Endothelial cell of umbilical vein (primary cell): ENCODE measurements at regions not wholly inside any gene's neighbourhood (a gene's known extent, or its start where the extent isn't known, plus 50 kb on each side); places are given as distances from the start of the nearest gene placed in this dataset.

Source experiments
- BruUV-seq: library from RNA; stranded (reverse); fragments of 400-500 nt; replicated peaks from 2 replicates; lab custom pipeline; 2021; lab: Mats Ljungman, UMichigan
- CTCF ChIA-PET: fragments of 300-600, 350-600 bp; sonication (Branson Sonifier 250); formaldehyde crosslinking; loops from one replicate; lab custom pipeline; 2021; ENCODE audit warnings: antibody characterized with exemption, inconsistent platforms; lab: Charles Lee
- POLR2A ChIA-PET: fragments of 300-600, 350-600 bp; sonication (Branson Sonifier 250); formaldehyde crosslinking; loops from one replicate; lab custom pipeline; 2021; ENCODE audit warnings: antibody characterized with exemption, inconsistent platforms; lab: Charles Lee
- DNase-seq: peaks from one replicate; pipeline ENCODE4 v3.0.0-alpha.2; 2011; ENCODE audit warnings: low read depth, low spot score
- FAIRE-seq: peaks from 2 replicates; lab custom pipeline; 2011; peaks lifted over from hg19 to GRCh38; lab: Jason Lieb, UNC
- H2AFZ ChIP-seq: 2 replicates; pipeline ENCODE4 v1.6.0; 2012; ENCODE audit warnings: low read depth, low read length, control low read depth, inconsistent platforms
- H3K27ac ChIP-seq: 2 replicates; pipeline ENCODE4 v1.5.1; 2011; ENCODE audit warnings: low read depth, mild to moderate bottlenecking, control low read depth, low read length, moderate library complexity; ENCODE audit not compliant: insufficient read depth
- H3K27me3 ChIP-seq, 2 experiments: 2 replicates each; pipeline versions ENCODE4 v1.6.0 to v1.6.1; 2011; ENCODE audit warnings: low read length in 2 of 2, mixed read lengths in 1 of 2; ENCODE audit not compliant: control insufficient read depth in 2 of 2, insufficient read depth in 2 of 2
- H3K36me3 ChIP-seq, 2 experiments: 2 replicates in 1 of 2; 3 replicates in 1 of 2; pipeline ENCODE4 v1.5.1; 2011; ENCODE audit warnings: low read length in 2 of 2, mild to moderate bottlenecking in 1 of 2, moderate library complexity in 1 of 2; ENCODE audit not compliant: control insufficient read depth in 2 of 2, insufficient read depth in 2 of 2; ENCODE audit errors: extremely low read depth in 1 of 2
- H3K4me1 ChIP-seq: 3 replicates; pipeline ENCODE4 v1.5.1; 2011; ENCODE audit warnings: mild to moderate bottlenecking, low read length; ENCODE audit not compliant: control insufficient read depth, insufficient read depth; ENCODE audit errors: extremely low read depth
- H3K4me2 ChIP-seq: 2 replicates; pipeline ENCODE4 v1.6.1; 2011; ENCODE audit warnings: low read length, control low read depth, mixed read lengths; ENCODE audit not compliant: insufficient read depth
- H3K4me3 ChIP-seq, 3 experiments: fragments of 200-600 bp in 1 of 3; sonication (generic), shearing (Covaris generic) in 1 of 3; replicated peaks in 1 of 3; 2 replicates each; pipeline ENCODE4 v1.5.1; 2011 to 2016; ENCODE audit warnings: control low read depth in 3 of 3, low read length in 3 of 3, mild to moderate bottlenecking in 2 of 3, inconsistent platforms in 1 of 3, low read depth in 1 of 3, moderate library complexity in 1 of 3; ENCODE audit not compliant: insufficient read depth in 1 of 3
- H3K79me2 ChIP-seq: 2 replicates; pipeline ENCODE4 v1.6.0; 2012; ENCODE audit warnings: low read length, inconsistent platforms; ENCODE audit not compliant: control insufficient read depth, insufficient read depth
- H3K9ac ChIP-seq: replicated peaks from 2 replicates; pipeline ENCODE3; 2011; ENCODE audit warnings: low read length, control low read depth; ENCODE audit not compliant: insufficient read depth; ENCODE audit errors: extremely low read depth
- H3K9me1 ChIP-seq: replicated peaks from 3 replicates; pipeline ENCODE4 v1.6.0; 2011; ENCODE audit warnings: mild to moderate bottlenecking, low read length; ENCODE audit not compliant: control insufficient read depth, insufficient read depth; ENCODE audit errors: extremely low read depth
- H3K9me3 ChIP-seq: replicated peaks from 2 replicates; pipeline ENCODE4 v1.5.1; 2012; ENCODE audit warnings: low read length, inconsistent platforms; ENCODE audit not compliant: control insufficient read depth, insufficient read depth
- H4K20me1 ChIP-seq: replicated peaks from 2 replicates; pipeline ENCODE3; 2011; ENCODE audit warnings: mild to moderate bottlenecking, low read length; ENCODE audit not compliant: control insufficient read depth, insufficient read depth; ENCODE audit errors: extremely low read depth
- EZH2 ChIP-seq: IDR thresholded peaks from 2 replicates; pipeline ENCODE4 v1.6.1; 2012; ENCODE audit warnings: borderline replicate concordance, low read depth, mild to moderate bottlenecking, moderate library complexity, low read length, inconsistent platforms; ENCODE audit not compliant: severe bottlenecking
- JUN ChIP-seq: IDR thresholded peaks from 2 replicates; pipeline ENCODE4 v1.6.1; 2011; ENCODE audit warnings: borderline replicate concordance, low read depth; ENCODE audit not compliant: insufficient read length, insufficient read depth
- MYC ChIP-seq: IDR thresholded peaks from one replicate; pipeline ENCODE4 v1.6.1; 2011; ENCODE audit warnings: mild to moderate bottlenecking, low read depth, low read length
- POLR2A ChIP-seq: IDR thresholded peaks from 2 replicates; pipeline ENCODE4 v1.6.1; 2012; ENCODE audit warnings: low read depth, mild to moderate bottlenecking, control low read depth, low read length
- POLR2AphosphoS5 ChIP-seq: IDR thresholded peaks from 2 replicates; pipeline ENCODE4 v1.6.1; 2012; ENCODE audit warnings: low read depth, mild to moderate bottlenecking, control low read depth, low read length, moderate library complexity; ENCODE audit not compliant: insufficient read depth
- dilution Hi-C: fragments of 300-500 bp; cut with MboI; formaldehyde crosslinking; loops from one replicate; pipeline ENCODE4 v1.15.0; 2019; ENCODE audit warnings: low sequenced_read_pairs; ENCODE audit not compliant: extremely low pct_ligation_motif_present
- intact Hi-C: fragments of 100-400 bp; cut with micrococcal nuclease; formaldehyde crosslinking; loops from one replicate; pipeline ENCODE4 v1.10.0; 2022
- TF ChIP-seq, protein P1 (sequence below), 2 donors: IDR thresholded peaks; 1 replicate in 1 of 2; 2 replicates in 1 of 2; pipeline ENCODE4 v1.5.1; 2011; ENCODE audit warnings: low read length in 2 of 2, mild to moderate bottlenecking in 2 of 2, moderate library complexity in 2 of 2, control low read depth in 1 of 2, inconsistent platforms in 1 of 2, low read depth in 1 of 2; ENCODE audit not compliant: insufficient read depth in 1 of 2; ENCODE audit errors: extremely low read depth in 1 of 2
- TF ChIP-seq, protein P2 (sequence below): IDR thresholded peaks from 2 replicates; pipeline ENCODE4 v1.6.1; 2011; ENCODE audit not compliant: insufficient read depth, insufficient read length

DNA sequence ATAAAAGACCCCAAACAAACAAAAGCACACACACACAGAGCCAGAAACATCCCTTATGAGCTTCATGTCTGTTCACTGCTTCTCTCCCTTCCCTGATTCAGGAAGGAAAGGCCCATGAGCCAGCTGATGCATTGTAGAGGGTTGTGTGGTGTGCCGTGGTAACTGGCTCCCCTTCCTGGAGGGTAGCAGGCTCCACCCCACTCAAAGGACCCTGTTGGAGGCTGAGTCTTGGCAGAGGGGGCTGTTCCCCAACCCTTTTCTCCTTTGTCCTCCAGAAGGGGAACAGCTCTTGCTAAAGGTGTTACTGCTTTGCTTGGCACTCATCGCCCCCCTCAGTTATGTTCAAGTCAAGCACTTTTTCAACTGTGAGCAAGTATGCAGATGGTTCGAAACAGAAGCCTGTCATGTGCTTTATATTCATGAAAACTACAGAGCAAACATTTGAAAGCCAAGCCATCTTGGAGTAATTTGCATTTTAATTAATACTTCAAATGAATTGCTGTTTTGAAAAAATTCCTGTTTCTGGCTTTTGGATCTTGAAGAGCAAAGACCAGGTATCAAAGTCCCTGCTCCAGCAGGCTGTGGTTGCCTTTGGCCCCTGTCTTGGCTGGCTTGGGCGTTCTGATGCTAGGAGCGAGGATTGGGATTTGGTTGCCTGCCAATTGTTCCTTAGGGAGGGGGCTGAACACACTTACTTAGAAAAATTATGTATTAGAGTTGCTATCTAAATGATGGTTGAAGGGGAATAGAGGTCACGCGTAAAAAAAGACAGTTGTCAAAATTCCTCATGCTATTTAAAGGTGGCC, 267.8 kb downstream of the TSN start:
- H3K9ac ChIP-seq = no peak overlapping the region
- no peak overlapping the region for H3K27ac ChIP-seq
- H3K79me2 ChIP-seq = no peaks in the 10 kb centered on the region
- ChIA-PET POLR2A (no interaction called here), CTCF (no interaction called here)
- dilution Hi-C loops (no loop called here), intact Hi-C loops (no loop called here)
- H3K4me2 ChIP-seq = no peak overlapping the region
- H3K4me3 ChIP-seq = no peak overlapping the region
- FAIRE-seq = no peak
- no peaks in the 10 kb centered on the region for H3K9me1 ChIP-seq
- no peaks in the 10 kb centered on the region for H3K27me3 ChIP-seq
- DNase-seq = no peak
- no peaks in the 10 kb centered on the region for H3K9me3 ChIP-seq
- no peak overlapping the region for H2AFZ ChIP-seq
- no TSS peak for BruUV-seq
- TF ChIP-seq POLR2AphosphoS5 = no peak
- TF ChIP-seq MYC = no peak
- TF ChIP-seq, protein P1, sequence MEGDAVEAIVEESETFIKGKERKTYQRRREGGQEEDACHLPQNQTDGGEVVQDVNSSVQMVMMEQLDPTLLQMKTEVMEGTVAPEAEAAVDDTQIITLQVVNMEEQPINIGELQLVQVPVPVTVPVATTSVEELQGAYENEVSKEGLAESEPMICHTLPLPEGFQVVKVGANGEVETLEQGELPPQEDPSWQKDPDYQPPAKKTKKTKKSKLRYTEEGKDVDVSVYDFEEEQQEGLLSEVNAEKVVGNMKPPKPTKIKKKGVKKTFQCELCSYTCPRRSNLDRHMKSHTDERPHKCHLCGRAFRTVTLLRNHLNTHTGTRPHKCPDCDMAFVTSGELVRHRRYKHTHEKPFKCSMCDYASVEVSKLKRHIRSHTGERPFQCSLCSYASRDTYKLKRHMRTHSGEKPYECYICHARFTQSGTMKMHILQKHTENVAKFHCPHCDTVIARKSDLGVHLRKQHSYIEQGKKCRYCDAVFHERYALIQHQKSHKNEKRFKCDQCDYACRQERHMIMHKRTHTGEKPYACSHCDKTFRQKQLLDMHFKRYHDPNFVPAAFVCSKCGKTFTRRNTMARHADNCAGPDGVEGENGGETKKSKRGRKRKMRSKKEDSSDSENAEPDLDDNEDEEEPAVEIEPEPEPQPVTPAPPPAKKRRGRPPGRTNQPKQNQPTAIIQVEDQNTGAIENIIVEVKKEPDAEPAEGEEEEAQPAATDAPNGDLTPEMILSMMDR (IDR thresholded peaks at IDR 0.05; ENCODE audit: extremely low read depth in 1 of 2, insufficient read depth in 1 of 2, low read depth in 1 of 2, low read length in 2 of 2) = no peak
- no peak for TF ChIP-seq POLR2A
- TF ChIP-seq, protein P2, sequence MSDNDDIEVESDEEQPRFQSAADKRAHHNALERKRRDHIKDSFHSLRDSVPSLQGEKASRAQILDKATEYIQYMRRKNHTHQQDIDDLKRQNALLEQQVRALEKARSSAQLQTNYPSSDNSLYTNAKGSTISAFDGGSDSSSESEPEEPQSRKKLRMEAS = no peak
- TF ChIP-seq EZH2 = no peak
- no peak for TF ChIP-seq JUN
- H3K4me1 ChIP-seq = no peaks in the 10 kb centered on the region
- no peaks in the 10 kb centered on the region for H4K20me1 ChIP-seq
- no peaks in the 10 kb centered on the region for H3K36me3 ChIP-seq
